ENCODE measurements at regions not wholly inside any gene's neighbourhood (a gene's known extent, or its start where the extent isn't known, plus 50 kb on each side); places are given as distances from the start of the nearest gene placed in this dataset.

GRCh38 chr15:37165395-37165794 is 65.0 kb upstream of the MEIS2 start:
- WGBS, 2 experiments (ENCODE audit: insufficient coverage in 2 of 2), result no CpG with 5 or more reads among the region's 3 CpGs
- Histone ChIP-seq H3K9me3 (ENCODE audit: control insufficient read depth, low read length) (no peaks in the 10 kb centered on the region), H3K4me1 (ENCODE audit: control insufficient read depth, insufficient read depth, low read length, poor library complexity, severe bottlenecking) (no peaks in the 10 kb centered on the region), H3K36me3 (ENCODE audit: control insufficient read depth, insufficient read depth, low read length) (no peaks in the 10 kb centered on the region), H3K4me3 (ENCODE audit: extremely low read depth, insufficient read depth, low read length, poor library complexity, severe bottlenecking) (no peak overlapping the region), H3K27ac (ENCODE audit: low read depth, low read length, severe bottlenecking) (no peak overlapping the region)

GRCh38 chr15:37166402-37166801 is 66.1 kb upstream of the MEIS2 start:
- 87 to 97% methylated on average over 3 of the region's 3 CpGs for WGBS, 2 experiments (ENCODE audit: insufficient coverage in 2 of 2)
- Histone ChIP-seq H3K36me3 (ENCODE audit: control insufficient read depth, insufficient read depth, low read length) (no peaks in the 10 kb centered on the region), H3K9me3 (ENCODE audit: control insufficient read depth, low read length) (no peaks in the 10 kb centered on the region), H3K4me1 (ENCODE audit: control insufficient read depth, insufficient read depth, low read length, poor library complexity, severe bottlenecking) (no peaks in the 10 kb centered on the region), H3K4me3 (ENCODE audit: extremely low read depth, insufficient read depth, low read length, poor library complexity, severe bottlenecking) (no peak overlapping the region), H3K27ac (ENCODE audit: low read depth, low read length, severe bottlenecking) (no peak overlapping the region)

GRCh38 chr15:37181339-37181738 is 81.0 kb upstream of the MEIS2 start:
- no peaks in the 10 kb centered on the region for H3K36me3 ChIP-seq (ENCODE audit: control insufficient read depth, insufficient read depth, low read length)
- no peak overlapping the region for H3K27ac ChIP-seq (ENCODE audit: low read depth, low read length, severe bottlenecking)
- no peaks in the 10 kb centered on the region for H3K9me3 ChIP-seq (ENCODE audit: control insufficient read depth, low read length)
- no peaks in the 10 kb centered on the region for H3K4me1 ChIP-seq (ENCODE audit: control insufficient read depth, insufficient read depth, low read length, poor library complexity, severe bottlenecking)
- no peak overlapping the region for H3K4me3 ChIP-seq (ENCODE audit: extremely low read depth, insufficient read depth, low read length, poor library complexity, severe bottlenecking)
- no CpG with 5 or more reads among the region's 1 CpG for WGBS, 2 experiments (ENCODE audit: insufficient coverage in 2 of 2)

- 83 to 84% methylated on average over 3 of the region's 5 CpGs for WGBS, 2 experiments (ENCODE audit: insufficient coverage in 2 of 2)
- H3K4me3 ChIP-seq (ENCODE audit: extremely low read depth, insufficient read depth, low read length, poor library complexity, severe bottlenecking), result no peak overlapping the region
- H3K36me3 ChIP-seq (ENCODE audit: control insufficient read depth, insufficient read depth, low read length), result no peaks in the 10 kb centered on the region
- H3K4me1 ChIP-seq (ENCODE audit: control insufficient read depth, insufficient read depth, low read length, poor library complexity, severe bottlenecking), result no peaks in the 10 kb centered on the region
- H3K9me3 ChIP-seq (ENCODE audit: control insufficient read depth, low read length), result no peaks in the 10 kb centered on the region
- no peak overlapping the region for H3K27ac ChIP-seq (ENCODE audit: low read depth, low read length, severe bottlenecking)
These were observed 99.2 kb upstream of the MEIS2 start for GRCh38 chr15:37199545-37199944.

- 100% methylated on average over 1 of the region's 2 CpGs; no CpG with 5 or more reads in 1 of the 2 experiments for WGBS, 2 experiments (ENCODE audit: insufficient coverage in 2 of 2)
- no peak overlapping the region for H3K4me3 ChIP-seq (ENCODE audit: extremely low read depth, insufficient read depth, low read length, poor library complexity, severe bottlenecking)
- no peak overlapping the region for H3K27ac ChIP-seq (ENCODE audit: low read depth, low read length, severe bottlenecking)
These were observed 102.7 kb upstream of the MEIS2 start for GRCh38 chr15:37203050-37203449.

GRCh38 chr15:37204692-37205091 is 104.3 kb upstream of the MEIS2 start:
- Histone ChIP-seq H3K9me3 (ENCODE audit: control insufficient read depth, low read length) (no peaks in the 10 kb centered on the region), H3K36me3 (ENCODE audit: control insufficient read depth, insufficient read depth, low read length) (no peaks in the 10 kb centered on the region), H3K4me3 (ENCODE audit: extremely low read depth, insufficient read depth, low read length, poor library complexity, severe bottlenecking) (no peak overlapping the region), H3K4me1 (ENCODE audit: control insufficient read depth, insufficient read depth, low read length, poor library complexity, severe bottlenecking) (no peaks in the 10 kb centered on the region), H3K27ac (ENCODE audit: low read depth, low read length, severe bottlenecking) (no peak overlapping the region)
- WGBS, 2 experiments (ENCODE audit: insufficient coverage in 2 of 2), result no CpG with 5 or more reads among the region's 1 CpG

More at GRCh38 chr15:37203050-37203449, 102.7 kb upstream of the MEIS2 start:
- Histone ChIP-seq H3K9me3 (ENCODE audit: control insufficient read depth, low read length) (no peaks in the 10 kb centered on the region), H3K4me1 (ENCODE audit: control insufficient read depth, insufficient read depth, low read length, poor library complexity, severe bottlenecking) (no peaks in the 10 kb centered on the region), H3K36me3 (ENCODE audit: control insufficient read depth, insufficient read depth, low read length) (no peaks in the 10 kb centered on the region)

GRCh38 chr15:37206690-37207089 is 106.3 kb upstream of the MEIS2 start:
- H3K4me3 ChIP-seq (ENCODE audit: extremely low read depth, insufficient read depth, low read length, poor library complexity, severe bottlenecking), result no peak overlapping the region
- H3K36me3 ChIP-seq (ENCODE audit: control insufficient read depth, insufficient read depth, low read length), result no peaks in the 10 kb centered on the region
- no peaks in the 10 kb centered on the region for H3K4me1 ChIP-seq (ENCODE audit: control insufficient read depth, insufficient read depth, low read length, poor library complexity, severe bottlenecking)
- no peaks in the 10 kb centered on the region for H3K9me3 ChIP-seq (ENCODE audit: control insufficient read depth, low read length)
- no peak overlapping the region for H3K27ac ChIP-seq (ENCODE audit: low read depth, low read length, severe bottlenecking)
- WGBS, 2 experiments (ENCODE audit: insufficient coverage in 2 of 2), result 80% methylated on average over 1 of the region's 2 CpGs; no CpG with 5 or more reads in 1 of the 2 experiments

- no peaks in the 10 kb centered on the region for H3K4me1 ChIP-seq (ENCODE audit: control insufficient read depth, insufficient read depth, low read length, poor library complexity, severe bottlenecking)
- no peaks in the 10 kb centered on the region for H3K9me3 ChIP-seq (ENCODE audit: control insufficient read depth, low read length)
- H3K27ac ChIP-seq (ENCODE audit: low read depth, low read length, severe bottlenecking), result no peak overlapping the region
- WGBS, 2 experiments (ENCODE audit: insufficient coverage in 2 of 2), result no CpG with 5 or more reads among the region's 3 CpGs
- no peaks in the 10 kb centered on the region for H3K36me3 ChIP-seq (ENCODE audit: control insufficient read depth, insufficient read depth, low read length)
- H3K4me3 ChIP-seq (ENCODE audit: extremely low read depth, insufficient read depth, low read length, poor library complexity, severe bottlenecking), result no peak overlapping the region
These were observed 108.0 kb upstream of the MEIS2 start for GRCh38 chr15:37208146-37209040.

GRCh38 chr15:37209041-37209363 is 108.7 kb upstream of the MEIS2 start:
- Histone ChIP-seq H3K27ac (ENCODE audit: low read depth, low read length, severe bottlenecking) (no peak overlapping the region), H3K36me3 (ENCODE audit: control insufficient read depth, insufficient read depth, low read length) (no peaks in the 10 kb centered on the region), H3K4me1 (ENCODE audit: control insufficient read depth, insufficient read depth, low read length, poor library complexity, severe bottlenecking) (no peaks in the 10 kb centered on the region), H3K9me3 (ENCODE audit: control insufficient read depth, low read length) (no peaks in the 10 kb centered on the region), H3K4me3 (ENCODE audit: extremely low read depth, insufficient read depth, low read length, poor library complexity, severe bottlenecking) (no peak overlapping the region)
- WGBS, 2 experiments (ENCODE audit: insufficient coverage in 2 of 2), result 100% methylated on average over 1 of the region's 1 CpG; no CpG with 5 or more reads in 1 of the 2 experiments

GRCh38 chr15:37217567-37217966 is 117.2 kb upstream of the MEIS2 start:
- no peak overlapping the region for H3K4me3 ChIP-seq (ENCODE audit: extremely low read depth, insufficient read depth, low read length, poor library complexity, severe bottlenecking)
- no peaks in the 10 kb centered on the region for H3K36me3 ChIP-seq (ENCODE audit: control insufficient read depth, insufficient read depth, low read length)
- H3K4me1 ChIP-seq (ENCODE audit: control insufficient read depth, insufficient read depth, low read length, poor library complexity, severe bottlenecking), result no peaks in the 10 kb centered on the region
- H3K27ac ChIP-seq (ENCODE audit: low read depth, low read length, severe bottlenecking), result no peak overlapping the region
- H3K9me3 ChIP-seq (ENCODE audit: control insufficient read depth, low read length), result no peaks in the 10 kb centered on the region
- 100% methylated on average over 1 of the region's 1 CpG; no CpG with 5 or more reads in 1 of the 2 experiments for WGBS, 2 experiments (ENCODE audit: insufficient coverage in 2 of 2)

- Histone ChIP-seq H3K27ac (ENCODE audit: low read depth, low read length, severe bottlenecking) (no peak overlapping the region), H3K4me1 (ENCODE audit: control insufficient read depth, insufficient read depth, low read length, poor library complexity, severe bottlenecking) (no peaks in the 10 kb centered on the region), H3K36me3 (ENCODE audit: control insufficient read depth, insufficient read depth, low read length) (no peaks in the 10 kb centered on the region), H3K4me3 (ENCODE audit: extremely low read depth, insufficient read depth, low read length, poor library complexity, severe bottlenecking) (no peak overlapping the region), H3K9me3 (ENCODE audit: control insufficient read depth, low read length) (no peaks in the 10 kb centered on the region)
- WGBS, 2 experiments (ENCODE audit: insufficient coverage in 2 of 2), result 92 to 100% methylated on average over 2 to 3 of the region's 4 CpGs
These were observed 118.1 kb upstream of the MEIS2 start for GRCh38 chr15:37218351-37218916.

Data from mesodermal cell (in vitro differentiated cells).